Gastrocnemius medialis (tissue), 4 donors: ENCODE measurements at regions not wholly inside any gene's neighbourhood (a gene's known extent, or its start where the extent isn't known, plus 50 kb on each side); places are given as distances from the start of the nearest gene placed in this dataset.

Source experiments
- ATAC-seq, 2 donors: fragments of 150-250 bp; one replicate each; pipeline ENCODE4 v1.9.1; 2016
- DNase-seq, 2 donors: peaks; one replicate each; pipeline ENCODE4 v3.0.0-alpha.2; 2019
- H3K27ac ChIP-seq, 4 donors: fragments of 200-600 bp; sonication (generic); 1 replicate in 1 of 4; 2 replicates in 3 of 4; pipeline ENCODE4 v1.5.1; 2016 to 2018; ENCODE audit warnings: mild to moderate bottlenecking in 2 of 4, moderate library complexity in 1 of 4
- H3K27me3 ChIP-seq, 3 donors: fragments of 200-600 bp; sonication (generic) in 2 of 3; 1 replicate in 1 of 3; 2 replicates in 2 of 3; pipeline versions ENCODE4 v1.5.1 to v1.6.0; 2016 to 2019; ENCODE audit warnings: mild to moderate bottlenecking in 1 of 3, moderate library complexity in 1 of 3
- H3K36me3 ChIP-seq, 2 donors: fragments of 200-600 bp; sonication (generic) in 1 of 2; one replicate each; pipeline ENCODE4 v1.5.1; 2017 to 2018
- H3K4me1 ChIP-seq, 2 donors: fragments of 200-600 bp; sonication (generic) in 1 of 2; one replicate each; pipeline ENCODE4 v1.5.1; 2016 to 2017; ENCODE audit warnings: mild to moderate bottlenecking in 2 of 2
- H3K4me3 ChIP-seq, 4 donors: fragments of 200-600 bp; sonication (generic) in 3 of 4; 1 replicate in 1 of 4; 2 replicates in 3 of 4; pipeline ENCODE4 v1.5.1; 2016 to 2019; ENCODE audit warnings: mild to moderate bottlenecking in 2 of 4
- H3K9me3 ChIP-seq, 3 donors: fragments of 200-600 bp; sonication (generic) in 2 of 3; 1 replicate in 1 of 3; 2 replicates in 2 of 3; pipeline ENCODE4 v1.5.1; 2016 to 2019
- CTCF ChIP-seq, 5 experiments: fragments of 450-650 bp in 3 of 5; fragments of 200-600 bp in 2 of 5; sonication (generic) in 2 of 5; IDR thresholded peaks in 4 of 5; conservative IDR thresholded peaks in 1 of 5; 1 replicate in 4 of 5; 2 replicates in 1 of 5; pipeline ENCODE4 v1.5.1; 2016 to 2019; ENCODE audit warnings: antibody characterized with exemption in 5 of 5, mild to moderate bottlenecking in 3 of 5, moderate library complexity in 3 of 5
- POLR2A ChIP-seq, 2 donors: fragments of 450-650 bp; IDR thresholded peaks; one replicate each; pipeline ENCODE4 v1.6.1; 2017; ENCODE audit warnings: antibody characterized with exemption in 2 of 2, mild to moderate bottlenecking in 2 of 2, moderate library complexity in 2 of 2
- in situ Hi-C, 4 donors: fragments of 200-750 bp; cut with MboI; loops; one replicate each; pipeline versions ENCODE4 v1.15.0 to v1.8.0; 2017; ENCODE audit warnings: low sequenced_read_pairs in 4 of 4
- intact Hi-C: fragments of 100-400 bp; cut with DNase I; formaldehyde crosslinking; loops from one replicate; pipeline ENCODE4 v1.15.1; 2023; ENCODE audit warnings: low total_unique reads

DNA sequence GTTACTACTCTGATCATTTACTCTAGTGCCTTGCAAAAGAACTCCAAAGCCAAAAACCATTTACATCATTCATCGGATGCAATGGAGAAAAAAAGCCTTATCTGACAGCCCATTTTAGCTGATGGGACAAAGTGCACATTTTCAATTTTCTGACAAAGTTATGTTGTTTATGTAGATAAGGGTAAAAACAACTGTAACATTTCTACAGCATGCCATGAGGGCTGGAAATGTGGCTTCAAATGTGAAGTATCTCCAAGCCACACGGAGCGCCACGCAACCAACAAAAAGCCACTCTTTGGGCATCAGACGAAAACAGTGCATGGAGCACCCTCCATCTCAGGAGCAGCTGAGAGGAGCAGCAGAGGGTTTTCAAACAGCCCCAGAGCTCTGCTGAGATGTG lies 364.6 kb upstream of the ZNF507 start:
- in situ Hi-C loops (no loop called here), intact Hi-C loops (no loop called here)
- H3K27ac ChIP-seq: no peak overlapping the region

DNA sequence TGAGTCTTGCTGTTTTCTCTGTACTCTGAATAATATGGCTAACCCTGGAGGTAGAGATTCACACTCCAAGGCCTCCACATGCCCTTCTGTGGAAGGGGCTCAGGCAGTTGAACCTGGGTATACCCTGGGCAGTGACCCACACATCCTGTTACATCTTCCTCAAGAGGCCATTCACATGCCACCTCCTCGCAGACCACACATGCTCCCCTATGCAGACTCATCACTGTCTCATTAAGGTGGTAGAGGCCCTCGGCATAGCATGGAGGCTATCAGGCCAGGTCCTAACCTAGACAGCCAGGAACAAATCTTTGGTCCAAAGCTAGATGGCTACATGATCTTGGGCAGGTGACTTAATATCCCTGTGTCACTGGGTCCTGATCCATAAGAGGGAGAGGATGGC lies 363.9 kb upstream of the ZNF507 start:
- in situ Hi-C loops (no loop called here), intact Hi-C loops (no loop called here)
- no peak for TF ChIP-seq CTCF (IDR thresholded peaks at IDR 0.05 in 4 of 5, conservative IDR thresholded peaks at IDR 0.05 in 1 of 5)
- no peak for TF ChIP-seq POLR2A (IDR thresholded peaks at IDR 0.05)
- no peak for DNase-seq
- Histone ChIP-seq H3K27ac (no peak overlapping the region), H3K4me1 (no peaks in the 10 kb centered on the region), H3K9me3 (no peaks in the 10 kb centered on the region), H3K36me3 (no peaks in the 10 kb centered on the region), H3K4me3 (no peak overlapping the region), H3K27me3 (no peaks in the 10 kb centered on the region)
- no peak for ATAC-seq

More for the DNA sequence above, 364.6 kb upstream of the ZNF507 start:
- ATAC-seq (no peak), DNase-seq (no peak)
- Histone ChIP-seq H3K36me3 (no peaks in the 10 kb centered on the region), H3K27me3 (no peaks in the 10 kb centered on the region), H3K4me1 (no peaks in the 10 kb centered on the region), H3K9me3 (no peaks in the 10 kb centered on the region), H3K4me3 (no peak overlapping the region)
- TF ChIP-seq POLR2A (IDR thresholded peaks at IDR 0.05) (no peak), CTCF (IDR thresholded peaks at IDR 0.05 in 4 of 5, conservative IDR thresholded peaks at IDR 0.05 in 1 of 5) (no peak)

DNA sequence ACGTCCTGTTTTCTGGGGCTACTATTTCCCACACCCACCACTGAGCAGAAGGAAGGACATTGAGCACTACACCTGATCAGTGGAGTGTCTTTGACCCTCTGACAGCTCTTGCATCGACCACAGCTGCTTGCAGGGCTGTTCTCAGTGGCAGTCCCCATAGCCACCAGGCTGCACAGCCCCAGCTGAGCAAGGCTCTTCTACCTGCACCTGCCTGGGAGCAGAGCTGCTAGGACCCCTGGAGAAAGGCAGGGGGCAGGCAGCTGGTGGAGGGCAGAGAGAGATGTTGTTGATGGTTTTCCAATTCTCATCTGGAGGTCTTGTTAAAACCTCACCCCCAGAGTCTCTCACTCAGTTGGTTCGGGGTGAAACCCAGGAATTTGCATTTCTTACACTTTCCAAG lies 361.8 kb upstream of the ZNF507 start:
- in situ Hi-C loops (no loop called here), intact Hi-C loops (no loop called here)
- H3K27ac ChIP-seq: no peak overlapping the region
- no peaks in the 10 kb centered on the region for H3K27me3 ChIP-seq
- DNase-seq (no peak), ATAC-seq (no peak)
- H3K4me1 ChIP-seq: no peaks in the 10 kb centered on the region
- H3K36me3 ChIP-seq: no peaks in the 10 kb centered on the region
- no peak for TF ChIP-seq CTCF (IDR thresholded peaks at IDR 0.05 in 4 of 5, conservative IDR thresholded peaks at IDR 0.05 in 1 of 5)
- TF ChIP-seq POLR2A (IDR thresholded peaks at IDR 0.05): no peak
- H3K9me3 ChIP-seq: no peaks in the 10 kb centered on the region
- H3K4me3 ChIP-seq: no peak overlapping the region

DNA sequence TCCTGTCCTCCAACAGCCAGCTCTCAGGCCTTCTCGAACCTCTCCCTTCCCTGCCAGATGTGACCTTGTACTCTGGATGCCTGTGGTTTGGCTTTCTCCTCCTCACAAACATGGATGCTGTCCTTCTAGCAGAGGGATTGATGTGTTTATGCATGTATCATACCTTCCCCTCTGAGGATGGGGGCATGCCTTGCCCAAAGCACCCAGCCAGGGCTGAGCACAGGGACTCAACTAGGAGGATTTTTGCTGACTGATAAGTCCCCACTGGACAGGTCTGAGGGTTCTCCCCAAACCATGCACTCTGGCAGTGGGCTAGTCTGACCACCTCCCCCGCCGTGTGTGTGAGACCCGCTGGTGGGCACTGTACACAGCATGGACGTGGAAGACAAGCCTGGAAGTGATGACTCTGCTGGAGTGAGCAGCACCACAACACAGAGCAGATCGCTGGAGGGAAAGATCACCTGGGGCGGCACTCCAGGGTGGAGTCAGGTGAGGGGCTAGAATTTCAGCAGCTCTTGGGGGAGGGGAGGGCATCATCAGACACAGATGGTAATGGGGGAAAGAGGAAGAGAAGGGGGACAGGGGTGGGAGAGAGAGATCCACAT lies 360.3 kb upstream of the ZNF507 start:
- intact Hi-C loops: no loop called here
- no peak for DNase-seq
- Histone ChIP-seq H3K27ac (no peak overlapping the region), H3K36me3 (no peaks in the 10 kb centered on the region), H3K27me3 (no peaks in the 10 kb centered on the region), H3K4me1 (no peaks in the 10 kb centered on the region), H3K4me3 (no peak overlapping the region), H3K9me3 (no peaks in the 10 kb centered on the region)
- ATAC-seq: no peak
- no peak for TF ChIP-seq POLR2A (IDR thresholded peaks at IDR 0.05)
- TF ChIP-seq CTCF (IDR thresholded peaks at IDR 0.05 in 4 of 5, conservative IDR thresholded peaks at IDR 0.05 in 1 of 5): no peak
- in situ Hi-C loops: no loop called here

DNA sequence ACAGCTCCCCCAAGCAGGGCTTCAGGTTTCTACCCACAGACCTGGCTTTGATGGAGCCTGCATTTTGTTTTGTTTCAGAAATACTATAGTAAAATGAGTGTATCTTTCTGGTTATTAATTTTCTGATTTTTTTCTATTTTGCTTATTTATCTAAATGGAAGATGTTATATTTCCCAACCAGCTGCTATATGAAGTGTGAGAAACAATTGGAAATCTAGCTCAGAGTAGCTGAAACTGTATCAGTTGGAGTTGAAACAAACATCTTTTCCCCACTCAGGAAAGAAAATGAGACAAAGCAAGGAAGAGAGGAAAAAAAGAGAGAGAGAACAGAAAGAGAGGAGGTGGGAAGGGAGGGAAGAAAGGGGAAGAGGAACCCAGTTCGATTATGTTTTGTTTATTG lies 358.5 kb upstream of the ZNF507 start:
- DNase-seq (no peak), ATAC-seq (no peak)
- H3K4me3 ChIP-seq: no peak overlapping the region
- H3K36me3 ChIP-seq: no peaks in the 10 kb centered on the region
- H3K4me1 ChIP-seq: no peaks in the 10 kb centered on the region
- H3K27me3 ChIP-seq: no peaks in the 10 kb centered on the region
- no peak overlapping the region for H3K27ac ChIP-seq
- TF ChIP-seq POLR2A (IDR thresholded peaks at IDR 0.05): no peak
- no peak for TF ChIP-seq CTCF (IDR thresholded peaks at IDR 0.05 in 4 of 5, conservative IDR thresholded peaks at IDR 0.05 in 1 of 5)
- in situ Hi-C loops: no loop called here
- H3K9me3 ChIP-seq: no peaks in the 10 kb centered on the region
- intact Hi-C loops: no loop called here
